ENCODE measurements at regions not wholly inside any gene's neighbourhood (a gene's known extent, or its start where the extent isn't known, plus 50 kb on each side); places are given as distances from the start of the nearest gene placed in this dataset.

DNA sequence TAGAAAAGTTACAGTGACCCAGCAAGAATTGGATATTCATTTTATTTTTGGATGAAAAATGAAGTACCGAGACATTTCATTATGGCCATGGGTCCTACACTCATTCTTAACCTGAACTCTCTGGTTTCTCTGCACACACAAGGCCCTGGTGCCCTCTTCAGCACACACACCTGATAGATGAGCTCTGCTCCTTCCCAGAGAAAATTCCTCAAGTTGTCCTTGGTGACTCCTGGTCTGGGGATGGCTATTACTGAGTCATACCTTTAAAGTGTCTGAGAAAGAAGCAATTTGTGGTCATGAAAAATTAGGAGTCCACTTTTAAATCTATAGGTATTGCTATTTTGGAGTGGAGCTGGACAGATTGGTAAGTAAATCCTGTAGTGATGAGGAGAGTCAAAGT, 311.5 kb downstream of the CDH2 start:
- no peak for TF ChIP-seq POLR2A (IDR thresholded peaks at IDR 0.05)
- TF ChIP-seq, protein P1, sequence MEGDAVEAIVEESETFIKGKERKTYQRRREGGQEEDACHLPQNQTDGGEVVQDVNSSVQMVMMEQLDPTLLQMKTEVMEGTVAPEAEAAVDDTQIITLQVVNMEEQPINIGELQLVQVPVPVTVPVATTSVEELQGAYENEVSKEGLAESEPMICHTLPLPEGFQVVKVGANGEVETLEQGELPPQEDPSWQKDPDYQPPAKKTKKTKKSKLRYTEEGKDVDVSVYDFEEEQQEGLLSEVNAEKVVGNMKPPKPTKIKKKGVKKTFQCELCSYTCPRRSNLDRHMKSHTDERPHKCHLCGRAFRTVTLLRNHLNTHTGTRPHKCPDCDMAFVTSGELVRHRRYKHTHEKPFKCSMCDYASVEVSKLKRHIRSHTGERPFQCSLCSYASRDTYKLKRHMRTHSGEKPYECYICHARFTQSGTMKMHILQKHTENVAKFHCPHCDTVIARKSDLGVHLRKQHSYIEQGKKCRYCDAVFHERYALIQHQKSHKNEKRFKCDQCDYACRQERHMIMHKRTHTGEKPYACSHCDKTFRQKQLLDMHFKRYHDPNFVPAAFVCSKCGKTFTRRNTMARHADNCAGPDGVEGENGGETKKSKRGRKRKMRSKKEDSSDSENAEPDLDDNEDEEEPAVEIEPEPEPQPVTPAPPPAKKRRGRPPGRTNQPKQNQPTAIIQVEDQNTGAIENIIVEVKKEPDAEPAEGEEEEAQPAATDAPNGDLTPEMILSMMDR (IDR thresholded peaks at IDR 0.05): no peak
